GM19324 (cell line): ENCODE measurements at regions not wholly inside any gene's neighbourhood (a gene's known extent, or its start where the extent isn't known, plus 50 kb on each side); places are given as distances from the start of the nearest gene placed in this dataset.

ENCODE experiments used
- ATAC-seq: cut with Tn5 transposase; IDR thresholded peaks from one replicate; pipeline ENCODE4 v1.9.1; 2021; ENCODE audit warnings: mild to moderate bottlenecking, moderate library complexity; ENCODE audit not compliant: unreplicated experiment, low FRiP score

- ATAC-seq = no peak
Measured at GRCh38 chr4:96646146-96646545, 806.3 kb downstream of the PDHA2 start.

GRCh38 chr4:96649536-96649935 is 809.6 kb downstream of the PDHA2 start:
- no peak for ATAC-seq

GRCh38 chr4:96652158-96652557 is 812.3 kb downstream of the PDHA2 start:
- ATAC-seq = no peak

GRCh38 chr4:96652821-96653220 is 812.9 kb downstream of the PDHA2 start:
- no peak for ATAC-seq

GRCh38 chr4:96654045-96654444 is 814.2 kb downstream of the PDHA2 start:
- no peak for ATAC-seq

GRCh38 chr4:96670381-96670780 is 830.5 kb downstream of the PDHA2 start:
- no peak for ATAC-seq

- ATAC-seq = no peak
Measured at GRCh38 chr4:96675416-96675815, 835.5 kb downstream of the PDHA2 start.

GRCh38 chr4:96675896-96676295 is 836.0 kb downstream of the PDHA2 start:
- ATAC-seq = no peak

GRCh38 chr4:96676754-96677435 is 837.0 kb downstream of the PDHA2 start:
- no peak for ATAC-seq

GRCh38 chr4:96677499-96677898 is 837.6 kb downstream of the PDHA2 start:
- ATAC-seq = no peak

GRCh38 chr4:96681218-96681617 is 841.3 kb downstream of the PDHA2 start:
- ATAC-seq = no peak

- no peak for ATAC-seq
Measured at GRCh38 chr4:96685691-96686090, 845.8 kb downstream of the PDHA2 start.

GRCh38 chr4:96691521-96691920 is 851.6 kb downstream of the PDHA2 start:
- no peak for ATAC-seq

- no peak for ATAC-seq
Measured at GRCh38 chr4:96698831-96699230, 858.9 kb downstream of the PDHA2 start.

- ATAC-seq = no peak
Measured at GRCh38 chr4:96703265-96703664, 863.4 kb downstream of the PDHA2 start.

- no peak for ATAC-seq
Measured at GRCh38 chr4:96708766-96709165, 868.9 kb downstream of the PDHA2 start.

- no peak for ATAC-seq
Measured at GRCh38 chr4:96713271-96713850, 873.5 kb downstream of the PDHA2 start.

- ATAC-seq = no peak
Measured at GRCh38 chr4:96729641-96730040, 889.7 kb downstream of the PDHA2 start.

- ATAC-seq = no peak
Measured at GRCh38 chr4:96730432-96730831, 890.5 kb downstream of the PDHA2 start.

GRCh38 chr4:96736352-96736889 is 896.5 kb downstream of the PDHA2 start:
- no peak for ATAC-seq

- no peak for ATAC-seq
Measured at GRCh38 chr4:96739101-96739500, 899.2 kb downstream of the PDHA2 start.

- ATAC-seq = no peak
Measured at GRCh38 chr4:96742332-96743014, 902.6 kb downstream of the PDHA2 start.
